ENCODE measurements at regions not wholly inside any gene's neighbourhood (a gene's known extent, or its start where the extent isn't known, plus 50 kb on each side); places are given as distances from the start of the nearest gene placed in this dataset.

GRCh38 chr2:51697095-51697494 is 665.2 kb upstream of the NRXN1 start:
- TF ChIP-seq, protein P1, sequence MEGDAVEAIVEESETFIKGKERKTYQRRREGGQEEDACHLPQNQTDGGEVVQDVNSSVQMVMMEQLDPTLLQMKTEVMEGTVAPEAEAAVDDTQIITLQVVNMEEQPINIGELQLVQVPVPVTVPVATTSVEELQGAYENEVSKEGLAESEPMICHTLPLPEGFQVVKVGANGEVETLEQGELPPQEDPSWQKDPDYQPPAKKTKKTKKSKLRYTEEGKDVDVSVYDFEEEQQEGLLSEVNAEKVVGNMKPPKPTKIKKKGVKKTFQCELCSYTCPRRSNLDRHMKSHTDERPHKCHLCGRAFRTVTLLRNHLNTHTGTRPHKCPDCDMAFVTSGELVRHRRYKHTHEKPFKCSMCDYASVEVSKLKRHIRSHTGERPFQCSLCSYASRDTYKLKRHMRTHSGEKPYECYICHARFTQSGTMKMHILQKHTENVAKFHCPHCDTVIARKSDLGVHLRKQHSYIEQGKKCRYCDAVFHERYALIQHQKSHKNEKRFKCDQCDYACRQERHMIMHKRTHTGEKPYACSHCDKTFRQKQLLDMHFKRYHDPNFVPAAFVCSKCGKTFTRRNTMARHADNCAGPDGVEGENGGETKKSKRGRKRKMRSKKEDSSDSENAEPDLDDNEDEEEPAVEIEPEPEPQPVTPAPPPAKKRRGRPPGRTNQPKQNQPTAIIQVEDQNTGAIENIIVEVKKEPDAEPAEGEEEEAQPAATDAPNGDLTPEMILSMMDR (IDR thresholded peaks at IDR 0.05), result no peak
- TF ChIP-seq POLR2A (IDR thresholded peaks at IDR 0.05), result no peak
